Fibroblast of pulmonary artery (primary cell): ENCODE measurements at regions not wholly inside any gene's neighbourhood (a gene's known extent, or its start where the extent isn't known, plus 50 kb on each side); places are given as distances from the start of the nearest gene placed in this dataset.

ENCODE experiments used
- DNase-seq: peaks from one replicate; pipeline ENCODE4 v3.0.0-alpha.2; 2010; ENCODE audit warnings: low read depth
- H3K4me3 ChIP-seq: replicated peaks from 2 replicates; pipeline ENCODE4 v1.5.1; 2011; ENCODE audit warnings: low read depth, mild to moderate bottlenecking, control low read depth, low read length, moderate library complexity
- CTCF ChIP-seq: IDR thresholded peaks from 2 replicates; pipeline ENCODE4 v1.5.1; 2011; ENCODE audit warnings: mild to moderate bottlenecking, control low read depth, low read length, inconsistent platforms; ENCODE audit errors: missing control alignments

- no peak overlapping the region for H3K4me3 ChIP-seq
- TF ChIP-seq CTCF: no peak
- no peak for DNase-seq
Observed at GRCh38 chr5:4939042-4939781, 200.9 kb upstream of the ADAMTS16 start.

DNA sequence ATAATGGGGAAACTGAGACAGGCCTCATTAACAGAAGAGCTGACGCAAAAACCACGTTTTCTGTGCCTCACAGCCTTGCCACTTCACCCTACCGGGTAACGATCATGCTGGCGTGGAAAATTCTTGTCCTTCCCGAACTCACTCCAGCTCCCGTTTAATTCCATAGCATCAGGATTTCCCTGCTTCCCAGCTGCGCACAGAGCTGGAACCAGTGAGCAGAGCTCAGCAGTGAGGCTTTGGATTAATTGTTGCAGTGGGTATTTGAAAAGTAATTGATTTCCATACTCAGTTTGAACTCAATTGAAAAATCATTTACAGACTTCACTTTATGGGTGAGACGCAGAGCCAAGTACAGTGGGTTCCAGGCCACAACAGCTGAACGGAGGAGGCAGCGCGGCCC lies 199.0 kb upstream of the ADAMTS16 start:
- no peak for DNase-seq
- H3K4me3 ChIP-seq: no peak overlapping the region
- TF ChIP-seq CTCF: no peak

DNA sequence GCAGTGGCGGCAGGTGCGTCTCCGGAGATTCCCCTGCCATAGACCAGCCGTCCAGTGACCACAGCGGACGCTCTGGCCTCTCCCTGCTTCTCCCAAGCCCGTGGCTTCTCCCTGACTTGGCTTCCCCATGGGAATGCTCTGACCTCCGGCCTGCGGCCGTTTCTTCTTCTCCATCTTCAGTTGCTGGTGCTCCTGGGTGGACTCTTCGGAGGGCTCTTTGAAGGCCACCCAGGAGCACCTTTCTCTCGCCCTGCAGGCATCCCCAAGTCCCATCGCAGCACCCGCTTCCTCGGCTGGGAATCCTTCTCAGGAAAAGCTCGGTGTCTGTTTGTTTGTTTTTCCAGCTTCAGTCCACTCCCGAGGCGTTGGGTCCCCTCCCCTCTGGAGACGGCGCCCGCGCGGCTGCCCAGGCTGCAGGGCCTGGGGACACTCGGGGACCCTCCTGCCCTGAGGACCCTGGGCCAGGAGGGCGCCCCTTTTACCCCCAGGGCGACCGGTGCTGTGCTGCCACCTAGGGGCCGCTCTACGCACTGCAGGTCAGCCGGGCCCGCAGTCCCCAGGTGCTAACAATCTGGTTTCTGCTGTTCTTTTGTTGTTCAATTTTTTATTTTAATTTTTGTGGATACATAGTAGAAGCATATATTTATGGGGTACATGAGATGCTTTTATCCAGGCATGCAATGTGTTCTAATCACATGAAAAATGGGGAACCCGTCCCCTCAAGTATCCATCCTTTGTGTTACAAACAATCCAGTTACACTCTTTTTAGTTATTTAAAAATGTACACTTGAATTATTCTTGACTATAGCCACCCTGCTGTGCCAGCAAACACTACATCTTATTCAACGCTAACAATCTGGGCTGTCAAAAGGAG lies 197.9 kb upstream of the ADAMTS16 start:
- peak; percentile 23 for TF ChIP-seq CTCF
- no peak overlapping the region for H3K4me3 ChIP-seq
- DNase-seq: no peak

- H3K4me3 ChIP-seq: no peak overlapping the region
- DNase-seq: no peak
- TF ChIP-seq CTCF: no peak
Observed at GRCh38 chr5:4942831-4943178, 197.3 kb upstream of the ADAMTS16 start.

DNA sequence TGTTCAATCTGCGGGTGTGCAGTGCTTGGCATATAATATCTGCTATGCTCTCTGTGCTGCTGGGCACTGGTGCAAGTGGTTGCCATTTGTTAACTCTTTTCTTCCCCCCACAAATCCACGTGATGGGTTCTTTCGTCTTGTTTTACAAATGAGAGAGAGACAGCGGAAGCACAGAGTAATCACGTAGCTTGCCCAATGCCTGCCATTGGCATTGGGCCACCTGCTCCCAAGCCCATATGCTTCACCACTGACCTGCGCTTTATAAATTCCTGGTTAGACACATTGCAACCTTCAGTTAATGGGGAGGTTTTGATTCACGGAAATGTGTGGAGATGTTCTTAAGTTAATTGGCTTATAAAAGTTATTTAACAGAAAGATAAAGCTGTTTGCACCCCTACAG lies 194.8 kb upstream of the ADAMTS16 start:
- H3K4me3 ChIP-seq: no peak overlapping the region
- TF ChIP-seq CTCF: no peak
- no peak for DNase-seq

- DNase-seq: no peak
- no peak for TF ChIP-seq CTCF
- H3K4me3 ChIP-seq: no peak overlapping the region
Observed at GRCh38 chr5:4947106-4947505, 193.0 kb upstream of the ADAMTS16 start.
